ENCODE measurements at regions not wholly inside any gene's neighbourhood (a gene's known extent, or its start where the extent isn't known, plus 50 kb on each side); places are given as distances from the start of the nearest gene placed in this dataset.

GRCh38 chr6:92130944-92131343, 1288.4 kb downstream of the EPHA7 start:
- no peak overlapping the region for H3K9ac ChIP-seq (ENCODE audit: insufficient read depth, low read length, poor library complexity, severe bottlenecking)
- H2AFZ ChIP-seq (ENCODE audit: insufficient read depth, low read depth, low read length, poor library complexity, severe bottlenecking): no peak overlapping the region
- intact Hi-C loops (cut with micrococcal nuclease): no loop called here
- no peaks in the 10 kb centered on the region for H3K9me3 ChIP-seq (replicated peaks in 1 of 2; ENCODE audit: control insufficient read depth in 1 of 2, insufficient read depth in 1 of 2, low read length in 2 of 2)
- H3K36me3 ChIP-seq (replicated peaks in 1 of 2; ENCODE audit: control insufficient read depth in 1 of 2, insufficient read depth in 2 of 2, low read length in 2 of 2): no peaks in the 10 kb centered on the region
- Mint-ChIP-seq H3K4me1 (peaks cover 22% of the 10 kb centered on the region), H3K9me3 (peaks cover 0 to 7% (median 0%) of the 10 kb centered on the region in 7 donors), H3K27me3 (ENCODE audit: low read depth in 3 of 3) (peaks cover 0 to 2% (median 0%) of the 10 kb centered on the region in 3 donors), H3K27ac (no peak overlapping the region), H3K36me3 (no peaks in the 10 kb centered on the region), H3K4me3 (no peak overlapping the region)
- no peak overlapping the region for H3K4me2 ChIP-seq (replicated peaks; ENCODE audit: extremely low read depth, low read length, poor library complexity, severe bottlenecking)
- no peak for DNase-seq
- no peaks in the 10 kb centered on the region for H3K79me2 ChIP-seq (ENCODE audit: insufficient read depth, low read length)
- no peaks in the 10 kb centered on the region for H4K20me1 ChIP-seq (ENCODE audit: insufficient read depth, low read length)
- H3K4me3 ChIP-seq (replicated peaks in 1 of 3; ENCODE audit: low read depth in 2 of 3, low read length in 3 of 3): no peak overlapping the region
- TF ChIP-seq CTCF (IDR thresholded peaks at IDR 0.05): no peak
- H3K27me3 ChIP-seq (ENCODE audit: control insufficient read depth in 2 of 2, insufficient read depth in 2 of 2, low read length in 2 of 2): peaks cover 0 to 3% of the 10 kb centered on the region in 2 donors
- peaks cover 12 to 16% of the 10 kb centered on the region in 2 donors for H3K4me1 ChIP-seq (ENCODE audit: control insufficient read depth in 1 of 2, insufficient read depth in 2 of 2, low read length in 2 of 2)
- no CpG with 5 or more reads among the region's 2 CpGs for WGBS (ENCODE audit: insufficient coverage)
- no peak overlapping the region for H3K27ac ChIP-seq (ENCODE audit: low read depth in 1 of 2, low read length in 2 of 2)

- no peak overlapping the region for H3K9ac ChIP-seq (ENCODE audit: insufficient read depth, low read length, poor library complexity, severe bottlenecking)
- no peaks in the 10 kb centered on the region for H3K36me3 ChIP-seq (replicated peaks in 1 of 2; ENCODE audit: control insufficient read depth in 1 of 2, insufficient read depth in 2 of 2, low read length in 2 of 2)
- no peaks in the 10 kb centered on the region for H4K20me1 ChIP-seq (ENCODE audit: insufficient read depth, low read length)
- Mint-ChIP-seq H3K4me3 (no peak overlapping the region), H3K36me3 (no peaks in the 10 kb centered on the region), H3K27ac (no peak overlapping the region), H3K4me1 (peaks cover 19% of the 10 kb centered on the region), H3K27me3 (ENCODE audit: low read depth in 3 of 3) (peaks cover 0 to 2% (median 0%) of the 10 kb centered on the region in 3 donors), H3K9me3 (peaks cover 0 to 3% (median 0%) of the 10 kb centered on the region in 7 donors)
- peaks cover 9 to 12% of the 10 kb centered on the region in 2 donors for H3K4me1 ChIP-seq (ENCODE audit: control insufficient read depth in 1 of 2, insufficient read depth in 2 of 2, low read length in 2 of 2)
- no peaks in the 10 kb centered on the region for H3K9me3 ChIP-seq (replicated peaks in 1 of 2; ENCODE audit: control insufficient read depth in 1 of 2, insufficient read depth in 1 of 2, low read length in 2 of 2)
- 100% methylated on average over 1 of the region's 6 CpGs for WGBS (ENCODE audit: insufficient coverage)
- no peaks in the 10 kb centered on the region for H3K27me3 ChIP-seq (ENCODE audit: control insufficient read depth in 2 of 2, insufficient read depth in 2 of 2, low read length in 2 of 2)
- H2AFZ ChIP-seq (ENCODE audit: insufficient read depth, low read depth, low read length, poor library complexity, severe bottlenecking): no peak overlapping the region
- no peak for DNase-seq
- H3K27ac ChIP-seq (ENCODE audit: low read depth in 1 of 2, low read length in 2 of 2): no peak overlapping the region
- no peaks in the 10 kb centered on the region for H3K79me2 ChIP-seq (ENCODE audit: insufficient read depth, low read length)
- no peak overlapping the region for H3K4me2 ChIP-seq (replicated peaks; ENCODE audit: extremely low read depth, low read length, poor library complexity, severe bottlenecking)
- no peak for TF ChIP-seq CTCF (IDR thresholded peaks at IDR 0.05)
- intact Hi-C loops (cut with micrococcal nuclease): no loop called here
- no peak overlapping the region for H3K4me3 ChIP-seq (replicated peaks in 1 of 3; ENCODE audit: low read depth in 2 of 3, low read length in 3 of 3)
These were observed 1292.4 kb downstream of the EPHA7 start for GRCh38 chr6:92126983-92127382.
